UCSD-AML1 (cell line): ENCODE measurements at regions not wholly inside any gene's neighbourhood (a gene's known extent, or its start where the extent isn't known, plus 50 kb on each side); places are given as distances from the start of the nearest gene placed in this dataset.

Experiments used
- DNase-seq: peaks from one replicate; lab custom pipeline; 2025; ENCODE audit not compliant: unreplicated experiment; lab: John Stamatoyannopoulos, UW

GRCh38 chr4:71151054-71151453 is 157.6 kb downstream of the DCK start:
- DNase-seq: no peak

GRCh38 chr4:71156616-71157015 is 163.2 kb downstream of the DCK start:
- no peak for DNase-seq

GRCh38 chr4:71162386-71162785 is 168.9 kb downstream of the DCK start:
- no peak for DNase-seq

GRCh38 chr4:71163317-71163716 is 169.9 kb downstream of the DCK start:
- DNase-seq: no peak

- no peak for DNase-seq
Observed at GRCh38 chr4:71167083-71167482, 171.7 kb upstream of the SLC4A4 start.

- no peak for DNase-seq
Observed at GRCh38 chr4:71171592-71171991, 167.2 kb upstream of the SLC4A4 start.

- no peak for DNase-seq
Observed at GRCh38 chr4:71181332-71181731, 157.5 kb upstream of the SLC4A4 start.

- DNase-seq: no peak
Observed at GRCh38 chr4:71184195-71184781, 154.5 kb upstream of the SLC4A4 start.

GRCh38 chr4:71185037-71185436 is 153.8 kb upstream of the SLC4A4 start:
- no peak for DNase-seq

GRCh38 chr4:71186257-71186565 is 152.6 kb upstream of the SLC4A4 start:
- no peak for DNase-seq

- DNase-seq: peak; percentile 17
Observed at GRCh38 chr4:71186566-71187403, 152.0 kb upstream of the SLC4A4 start.

- no peak for DNase-seq
Observed at GRCh38 chr4:71187404-71188155, 151.2 kb upstream of the SLC4A4 start.

GRCh38 chr4:71188156-71188640 is 150.6 kb upstream of the SLC4A4 start:
- no peak for DNase-seq

- no peak for DNase-seq
Observed at GRCh38 chr4:71188951-71189350, 149.9 kb upstream of the SLC4A4 start.

GRCh38 chr4:71189471-71189870 is 149.3 kb upstream of the SLC4A4 start:
- no peak for DNase-seq

- no peak for DNase-seq
Observed at GRCh38 chr4:71194454-71194853, 144.4 kb upstream of the SLC4A4 start.

- DNase-seq: no peak
Observed at GRCh38 chr4:71195924-71196323, 142.9 kb upstream of the SLC4A4 start.

GRCh38 chr4:71198958-71199357 is 139.9 kb upstream of the SLC4A4 start:
- DNase-seq: no peak

- no peak for DNase-seq
Observed at GRCh38 chr4:71201057-71201456, 137.8 kb upstream of the SLC4A4 start.

GRCh38 chr4:71201817-71202576 is 136.8 kb upstream of the SLC4A4 start:
- no peak for DNase-seq

- DNase-seq: no peak
Observed at GRCh38 chr4:71202705-71203104, 136.1 kb upstream of the SLC4A4 start.
